Sigmoid colon (tissue), 4 donors: ENCODE measurements at regions not wholly inside any gene's neighbourhood (a gene's known extent, or its start where the extent isn't known, plus 50 kb on each side); places are given as distances from the start of the nearest gene placed in this dataset.

ENCODE experiments used
- CTCF ChIP-seq, 4 experiments: fragments of 450-650 bp in 3 of 4; fragments of 200-600 bp in 1 of 4; IDR thresholded peaks; one replicate each; pipeline ENCODE4 v1.5.1; 2016 to 2019; ENCODE audit warnings: antibody characterized with exemption in 4 of 4, mild to moderate bottlenecking in 3 of 4, moderate library complexity in 2 of 4
- EP300 ChIP-seq, 4 donors: sonication (generic); formaldehyde crosslinking; IDR thresholded peaks; one replicate each; pipeline ENCODE4 v1.6.1; 2017; ENCODE audit warnings: antibody characterized with exemption in 4 of 4
- POLR2A ChIP-seq, 2 donors: fragments of 450-650 bp; IDR thresholded peaks; one replicate each; pipeline ENCODE4 v1.6.1; 2016; ENCODE audit warnings: antibody characterized with exemption in 2 of 2, mild to moderate bottlenecking in 2 of 2, moderate library complexity in 2 of 2

GRCh38 chr14:49480053-49480760 lies 106.0 kb downstream of the RPS29 start:
- TF ChIP-seq CTCF (IDR thresholded peaks at IDR 0.05) (no peak), POLR2A (IDR thresholded peaks at IDR 0.05) (no peak), EP300 (IDR thresholded peaks at IDR 0.05) (no peak)
